ENCODE measurements at regions not wholly inside any gene's neighbourhood (a gene's known extent, or its start where the extent isn't known, plus 50 kb on each side); places are given as distances from the start of the nearest gene placed in this dataset.

DNA sequence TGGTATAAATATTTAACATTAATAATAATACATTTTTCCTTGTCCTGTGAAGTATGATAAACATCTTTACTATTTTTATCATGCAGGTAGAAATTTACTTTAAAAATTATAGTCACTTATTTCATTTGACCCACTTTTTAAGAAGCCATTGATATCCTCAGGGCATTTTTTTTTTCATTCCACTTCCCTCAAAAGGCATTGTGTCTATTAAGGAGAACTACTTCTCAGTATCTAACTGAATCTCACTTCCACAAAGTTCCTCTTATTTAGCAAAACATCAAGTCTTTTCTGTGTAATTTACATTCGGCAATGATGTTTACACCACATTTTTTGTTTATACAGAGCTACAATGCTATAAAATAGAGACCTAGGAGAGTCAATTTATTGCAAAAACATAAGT lies 388.2 kb upstream of the AKR1E2 start:
- intact Hi-C loops (cut with DNase I) = no loop called here
- H3K4me1 ChIP-seq = no peaks in the 10 kb centered on the region

DNA sequence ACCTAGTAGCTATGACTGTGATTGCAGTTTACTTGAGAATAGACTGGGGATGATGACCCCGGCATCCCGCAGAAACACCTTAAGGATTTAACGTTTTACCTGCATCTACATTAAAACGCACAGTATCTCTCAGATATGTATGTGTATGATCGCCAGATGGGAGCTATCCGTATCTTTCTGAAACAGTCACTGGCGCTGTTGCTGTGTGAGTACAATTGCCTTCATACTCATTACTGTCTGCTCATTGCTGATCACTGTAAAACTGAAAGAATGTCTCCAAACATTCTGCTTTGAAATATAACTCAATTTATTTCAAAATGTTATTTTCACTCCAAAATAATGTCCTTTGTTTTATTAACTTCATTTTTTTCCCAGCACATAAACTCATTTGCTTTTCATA lies 388.9 kb upstream of the AKR1E2 start:
- no peaks in the 10 kb centered on the region for H3K4me1 ChIP-seq
- no peaks in the 10 kb centered on the region for H3K27me3 ChIP-seq
- no peak overlapping the region for H3K4me3 ChIP-seq
- WGBS, 2 donors = 91 to 92% methylated on average over 7 of the region's 7 CpGs
- no peak overlapping the region for H3K27ac ChIP-seq
- DNase-seq = no peak
- intact Hi-C loops (cut with DNase I) = no loop called here
- no peaks in the 10 kb centered on the region for H3K9me3 ChIP-seq
- no peak for TF ChIP-seq EP300 (IDR thresholded peaks at IDR 0.05)
- no peak for TF ChIP-seq POLR2A (IDR thresholded peaks at IDR 0.05)
- no peak for TF ChIP-seq POLR2AphosphoS5 (IDR thresholded peaks at IDR 0.05)
- TF ChIP-seq, protein P1, sequence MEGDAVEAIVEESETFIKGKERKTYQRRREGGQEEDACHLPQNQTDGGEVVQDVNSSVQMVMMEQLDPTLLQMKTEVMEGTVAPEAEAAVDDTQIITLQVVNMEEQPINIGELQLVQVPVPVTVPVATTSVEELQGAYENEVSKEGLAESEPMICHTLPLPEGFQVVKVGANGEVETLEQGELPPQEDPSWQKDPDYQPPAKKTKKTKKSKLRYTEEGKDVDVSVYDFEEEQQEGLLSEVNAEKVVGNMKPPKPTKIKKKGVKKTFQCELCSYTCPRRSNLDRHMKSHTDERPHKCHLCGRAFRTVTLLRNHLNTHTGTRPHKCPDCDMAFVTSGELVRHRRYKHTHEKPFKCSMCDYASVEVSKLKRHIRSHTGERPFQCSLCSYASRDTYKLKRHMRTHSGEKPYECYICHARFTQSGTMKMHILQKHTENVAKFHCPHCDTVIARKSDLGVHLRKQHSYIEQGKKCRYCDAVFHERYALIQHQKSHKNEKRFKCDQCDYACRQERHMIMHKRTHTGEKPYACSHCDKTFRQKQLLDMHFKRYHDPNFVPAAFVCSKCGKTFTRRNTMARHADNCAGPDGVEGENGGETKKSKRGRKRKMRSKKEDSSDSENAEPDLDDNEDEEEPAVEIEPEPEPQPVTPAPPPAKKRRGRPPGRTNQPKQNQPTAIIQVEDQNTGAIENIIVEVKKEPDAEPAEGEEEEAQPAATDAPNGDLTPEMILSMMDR (IDR thresholded peaks at IDR 0.05) = no peak
- no peaks in the 10 kb centered on the region for H3K36me3 ChIP-seq

More for the DNA sequence above, 388.2 kb upstream of the AKR1E2 start:
- no peak for DNase-seq
- Histone ChIP-seq H3K27me3 (no peaks in the 10 kb centered on the region), H3K9me3 (no peaks in the 10 kb centered on the region), H3K27ac (no peak overlapping the region), H3K36me3 (no peaks in the 10 kb centered on the region), H3K4me3 (no peak overlapping the region)
- TF ChIP-seq, protein P1 (IDR thresholded peaks at IDR 0.05) = no peak
- TF ChIP-seq EP300 (IDR thresholded peaks at IDR 0.05) = no peak
- TF ChIP-seq POLR2A (IDR thresholded peaks at IDR 0.05) = no peak
- TF ChIP-seq POLR2AphosphoS5 (IDR thresholded peaks at IDR 0.05) = no peak
- WGBS, 2 donors = 56 to 66% methylated on average over 1 of the region's 1 CpG

DNA sequence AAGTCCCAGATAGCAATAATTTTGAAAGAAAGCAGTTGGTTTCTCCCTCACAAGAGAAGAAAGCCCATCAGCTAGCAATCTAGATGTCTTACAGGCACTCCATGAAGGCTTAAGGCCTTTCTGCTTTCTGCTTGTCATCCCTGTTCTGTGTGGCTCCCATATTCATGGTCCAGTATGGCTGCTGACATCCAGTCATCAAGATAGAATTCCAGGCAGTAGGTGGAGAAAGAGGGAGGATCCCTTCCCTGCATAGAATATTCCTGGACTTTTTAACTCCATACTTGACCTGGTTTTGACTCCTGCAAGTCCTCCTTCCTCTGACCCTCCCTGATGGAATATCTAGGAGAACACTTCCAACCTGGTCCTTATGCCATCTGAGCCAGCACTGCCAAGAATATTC lies 389.9 kb upstream of the AKR1E2 start:
- no peak overlapping the region for H3K27ac ChIP-seq
- no peaks in the 10 kb centered on the region for H3K36me3 ChIP-seq
- no peaks in the 10 kb centered on the region for H3K27me3 ChIP-seq
- TF ChIP-seq POLR2A (IDR thresholded peaks at IDR 0.05) (no peak), EP300 (IDR thresholded peaks at IDR 0.05) (no peak), POLR2AphosphoS5 (IDR thresholded peaks at IDR 0.05) (no peak)
- TF ChIP-seq, protein P1 (IDR thresholded peaks at IDR 0.05) = no peak
- H3K4me1 ChIP-seq = no peaks in the 10 kb centered on the region
- DNase-seq = no peak
- H3K9me3 ChIP-seq = no peaks in the 10 kb centered on the region
- H3K4me3 ChIP-seq = no peak overlapping the region
- intact Hi-C loops (cut with DNase I) = no loop called here

DNA sequence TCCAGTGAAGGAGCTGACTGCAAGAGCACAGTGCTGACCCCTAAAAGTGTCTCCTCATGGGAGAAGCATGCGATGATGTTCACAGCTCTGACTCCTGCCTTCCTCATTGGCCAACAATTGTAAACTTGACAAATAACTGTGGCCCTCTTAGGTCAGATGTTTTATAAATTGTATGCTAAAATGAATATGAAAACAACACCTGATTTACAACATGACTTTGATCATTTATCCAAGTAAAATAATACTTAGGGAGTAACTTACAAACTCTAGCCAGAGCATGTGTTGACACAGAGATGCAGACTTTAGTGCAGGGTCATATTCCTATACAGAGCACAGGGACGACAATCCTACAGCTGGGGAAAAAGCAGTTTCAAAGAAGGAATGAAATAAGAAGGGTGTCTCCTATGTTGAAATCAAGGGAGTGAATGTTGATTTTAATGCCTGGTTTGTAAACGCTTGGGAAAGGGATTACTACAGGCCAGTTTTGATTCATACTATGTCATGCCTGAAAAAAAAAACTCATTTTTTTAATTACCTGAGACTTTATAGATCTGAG lies 391.4 kb upstream of the AKR1E2 start:
- no peak for TF ChIP-seq POLR2AphosphoS5 (IDR thresholded peaks at IDR 0.05)
- no peak for TF ChIP-seq EP300 (IDR thresholded peaks at IDR 0.05)
- TF ChIP-seq, protein P1 (IDR thresholded peaks at IDR 0.05) = no peak
- TF ChIP-seq POLR2A (IDR thresholded peaks at IDR 0.05) = no peak
- Histone ChIP-seq H3K36me3 (no peaks in the 10 kb centered on the region), H3K4me3 (no peak overlapping the region), H3K9me3 (no peaks in the 10 kb centered on the region), H3K27me3 (no peaks in the 10 kb centered on the region), H3K27ac (no peak overlapping the region), H3K4me1 (no peaks in the 10 kb centered on the region)
- intact Hi-C loops (cut with DNase I) = no loop called here
- DNase-seq = no peak
- 66 to 84% methylated on average over 3 of the region's 3 CpGs for WGBS, 2 donors

DNA sequence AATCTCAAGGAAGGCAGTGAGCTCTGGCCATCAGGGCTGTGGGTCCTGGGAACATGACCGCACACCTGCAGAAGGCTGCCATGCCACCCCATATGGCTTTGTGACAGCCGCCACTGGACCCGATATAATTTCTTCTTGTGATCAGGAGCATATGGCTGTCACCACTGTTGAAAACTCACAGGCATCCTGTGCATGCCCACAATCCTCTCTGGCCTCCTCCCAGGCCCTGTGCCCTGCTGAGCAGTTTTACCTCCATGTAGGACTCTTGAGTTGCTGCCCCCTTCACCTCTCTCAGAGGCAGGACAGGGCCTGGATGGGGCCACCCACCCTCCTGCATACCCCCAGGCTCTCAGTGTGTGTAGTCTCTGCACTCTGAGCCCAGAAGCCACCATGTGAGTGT lies 391.9 kb upstream of the AKR1E2 start:
- intact Hi-C loops (cut with DNase I) = no loop called here
- 98% methylated on average over 3 of the region's 3 CpGs for WGBS, 2 donors

More for the DNA sequence above, 391.9 kb upstream of the AKR1E2 start:
- DNase-seq = no peak
- H3K9me3 ChIP-seq = no peaks in the 10 kb centered on the region
- H3K4me3 ChIP-seq = no peak overlapping the region
- no peaks in the 10 kb centered on the region for H3K4me1 ChIP-seq
- TF ChIP-seq EP300 (IDR thresholded peaks at IDR 0.05) = no peak
- TF ChIP-seq, protein P1 (IDR thresholded peaks at IDR 0.05) = no peak
- TF ChIP-seq POLR2A (IDR thresholded peaks at IDR 0.05) = no peak
- TF ChIP-seq POLR2AphosphoS5 (IDR thresholded peaks at IDR 0.05) = no peak
- no peaks in the 10 kb centered on the region for H3K27me3 ChIP-seq
- no peaks in the 10 kb centered on the region for H3K36me3 ChIP-seq
- H3K27ac ChIP-seq = no peak overlapping the region

All from sigmoid colon (tissue), 6 donors.